Cerebellar cortex (tissue), 1 donor: ENCODE measurements at regions not wholly inside any gene's neighbourhood (a gene's known extent, or its start where the extent isn't known, plus 50 kb on each side); places are given as distances from the start of the nearest gene placed in this dataset.
"Not testable (repeated sequence)": the region's sequence is repeated elsewhere in the genome, so short reads cannot be mapped to it uniquely, and the experiment has no call there.

Source experiments
- DNase-seq: peaks from one replicate; pipeline ENCODE4 v3.0.0-alpha.2; 2015; ENCODE audit warnings: low spot score

DNA sequence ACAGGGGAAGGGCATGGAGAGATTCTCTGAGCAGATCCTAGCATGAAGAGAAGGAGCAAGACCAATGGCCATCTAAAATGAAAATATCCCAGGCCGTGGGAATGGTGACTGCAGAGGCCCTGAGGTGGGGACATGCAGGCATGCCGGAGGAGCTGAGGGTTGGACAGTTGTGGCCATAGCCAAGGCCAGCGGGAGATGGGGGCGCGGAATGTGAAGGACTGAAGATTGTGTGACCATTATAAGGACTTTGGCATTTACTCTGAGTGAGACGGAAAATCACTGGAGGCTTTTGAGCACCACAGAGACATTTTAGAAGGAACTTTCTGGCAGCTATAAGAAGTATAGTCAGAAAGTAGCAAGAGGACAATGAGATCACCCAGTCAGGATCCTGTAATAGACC, 341.1 kb downstream of the SFMBT2 start:
- no peak for DNase-seq

DNA sequence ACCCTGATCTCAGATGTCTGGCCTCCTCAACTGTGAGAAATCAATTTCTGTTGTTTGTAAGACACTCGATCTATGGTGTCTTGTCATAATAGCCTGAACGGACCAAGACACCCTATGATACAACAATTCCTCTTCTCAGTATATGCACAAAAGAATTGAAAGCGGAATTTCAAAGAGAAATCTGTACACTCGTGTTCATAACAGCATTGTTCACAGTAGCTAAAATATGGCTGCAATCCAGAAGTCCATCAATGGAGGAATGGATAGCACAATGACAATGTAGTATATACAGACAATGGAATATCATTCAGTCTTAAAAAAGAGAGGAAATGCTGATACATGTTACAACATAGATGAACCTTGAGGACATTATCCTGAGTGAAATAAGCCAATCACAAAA, 354.6 kb downstream of the SFMBT2 start:
- no peak for DNase-seq

DNA sequence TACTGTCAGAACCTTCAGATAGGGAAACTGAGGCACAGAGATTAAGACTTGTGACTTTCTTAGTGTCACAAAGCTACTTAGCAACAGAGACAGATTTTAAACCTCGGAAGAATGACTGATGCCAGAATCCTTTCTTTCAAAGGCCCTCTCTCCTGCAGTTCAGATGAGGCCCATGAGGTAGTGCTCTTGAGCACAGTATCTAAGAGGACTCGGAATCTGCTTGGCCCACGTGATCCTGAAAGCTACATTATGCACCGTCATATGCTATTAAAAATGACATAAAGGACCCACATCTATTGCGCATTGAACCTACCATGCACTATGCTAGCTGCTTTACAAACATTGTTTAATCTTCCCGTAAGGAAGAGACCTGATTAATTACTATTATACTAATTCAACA, 355.9 kb downstream of the SFMBT2 start:
- DNase-seq: no peak

- no peak for DNase-seq
Observed at GRCh38 chr10:7053195-7053594, 357.6 kb downstream of the SFMBT2 start.

- DNase-seq: not testable (repeated sequence)
Observed at GRCh38 chr10:7050024-7050423, 360.8 kb downstream of the SFMBT2 start.

- DNase-seq: no peak
Observed at GRCh38 chr10:7048061-7048460, 362.8 kb downstream of the SFMBT2 start.

- no peak for DNase-seq
Observed at GRCh38 chr10:7046615-7047014, 364.2 kb downstream of the SFMBT2 start.

DNA sequence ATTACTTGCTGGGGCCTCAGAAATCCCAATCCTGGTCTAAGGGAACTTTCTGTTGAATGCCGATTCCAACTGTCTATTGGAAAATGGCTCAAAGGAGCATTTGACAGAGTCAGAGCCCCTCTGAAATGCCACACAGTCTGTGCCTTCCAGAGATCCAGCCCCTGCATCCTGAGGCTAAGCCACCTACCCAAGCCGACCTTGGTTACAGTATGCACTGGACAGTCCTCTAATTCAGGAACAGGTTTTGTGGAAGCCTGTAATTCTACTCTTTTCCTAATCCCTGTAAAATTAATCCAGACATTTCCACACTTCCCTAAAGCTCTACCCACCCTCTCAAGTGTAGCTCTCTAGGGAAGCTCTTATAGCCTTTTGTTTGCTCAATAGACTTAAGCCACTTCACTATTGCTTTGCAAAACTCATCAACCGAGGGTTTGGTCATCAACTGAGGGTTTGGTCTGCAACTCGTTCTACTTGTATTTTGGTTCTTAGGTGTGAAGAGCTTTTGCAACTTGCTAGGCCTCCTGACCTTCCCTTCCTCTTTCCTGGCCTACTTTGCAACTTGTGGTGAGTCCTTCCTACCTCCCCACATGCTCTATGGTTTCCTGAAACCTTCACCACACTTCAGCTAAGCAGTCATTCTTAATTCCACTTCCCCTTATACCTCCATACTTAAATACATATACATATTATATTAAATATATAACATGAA, 364.8 kb downstream of the SFMBT2 start:
- DNase-seq: no peak

- no peak for DNase-seq
Observed at GRCh38 chr10:7043055-7043653, 367.7 kb downstream of the SFMBT2 start.

GRCh38 chr10:7042419-7043054, 368.3 kb downstream of the SFMBT2 start:
- DNase-seq: no peak

GRCh38 chr10:7042000-7042399, 368.8 kb downstream of the SFMBT2 start:
- no peak for DNase-seq

DNA sequence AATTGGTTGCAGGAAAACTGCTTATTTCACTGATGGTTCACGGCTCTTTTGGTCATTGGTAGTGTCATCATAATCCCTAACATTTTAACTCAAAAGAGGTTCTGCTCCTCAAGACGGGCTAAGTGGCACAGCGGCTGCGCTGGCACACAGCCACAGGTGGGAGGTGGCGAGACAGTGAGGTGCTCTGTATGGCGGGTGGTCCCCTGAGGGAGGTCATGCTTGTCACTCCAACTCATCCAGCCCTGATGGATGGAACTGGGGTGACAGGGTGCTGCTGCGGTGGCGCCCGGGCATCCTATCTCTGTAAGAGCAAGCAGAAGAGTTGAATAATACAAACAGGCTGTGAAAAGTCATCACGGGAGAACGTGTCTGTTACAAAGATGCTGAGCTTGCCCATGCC, 370.2 kb downstream of the SFMBT2 start:
- DNase-seq: no peak

GRCh38 chr10:7039859-7040258, 371.0 kb downstream of the SFMBT2 start:
- no peak for DNase-seq

- no peak for DNase-seq
Observed at GRCh38 chr10:7038416-7038815, 372.4 kb downstream of the SFMBT2 start.

GRCh38 chr10:7037434-7037833, 373.4 kb downstream of the SFMBT2 start:
- DNase-seq: not testable (repeated sequence)

GRCh38 chr10:7036951-7037350, 373.9 kb downstream of the SFMBT2 start:
- DNase-seq: no peak

- DNase-seq: no peak
Observed at GRCh38 chr10:7035126-7035761, 375.6 kb downstream of the SFMBT2 start.

GRCh38 chr10:7033031-7033430, 377.8 kb downstream of the SFMBT2 start:
- DNase-seq: no peak

- DNase-seq: no peak
Observed at GRCh38 chr10:7030134-7030855, 380.5 kb downstream of the SFMBT2 start.

- DNase-seq: no peak
Observed at GRCh38 chr10:7029672-7030071, 381.2 kb downstream of the SFMBT2 start.

- no peak for DNase-seq
Observed at GRCh38 chr10:7028809-7029166, 382.0 kb downstream of the SFMBT2 start.
